ENCODE measurements at regions not wholly inside any gene's neighbourhood (a gene's known extent, or its start where the extent isn't known, plus 50 kb on each side); places are given as distances from the start of the nearest gene placed in this dataset.
"Not testable (repeated sequence)": the region's sequence is repeated elsewhere in the genome, so short reads cannot be mapped to it uniquely, and the experiment has no call there.

DNA sequence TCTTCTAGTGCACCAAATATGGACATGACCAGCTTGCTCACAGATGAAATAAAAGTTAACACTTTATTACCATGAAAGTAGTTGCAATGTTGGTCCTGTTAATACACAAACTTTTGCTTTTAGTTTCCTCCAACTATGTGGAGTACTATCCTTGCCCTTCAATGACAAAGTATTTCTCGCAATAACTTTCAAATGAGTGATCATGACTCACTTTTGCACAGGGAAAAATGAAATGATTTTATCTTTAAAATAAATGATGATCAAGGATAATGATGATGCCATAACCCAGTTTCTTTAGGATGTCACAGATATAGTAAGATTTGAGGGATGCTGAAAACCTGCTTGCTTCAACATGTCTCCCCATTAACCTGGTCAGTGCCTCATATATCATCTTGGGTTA lies 254.0 kb upstream of the KITLG start:
- CTCF ChIA-PET: no interaction called here
- H3K36me3 Mint-ChIP-seq (ENCODE audit: low read depth): no peaks in the 10 kb centered on the region
- no peaks in the 10 kb centered on the region for H3K9me3 Mint-ChIP-seq
- no peaks in the 10 kb centered on the region for H3K27me3 Mint-ChIP-seq
- H3K4me3 Mint-ChIP-seq: no peak overlapping the region
- DNase-seq: no peak
- H3K27ac Mint-ChIP-seq: no peak overlapping the region
- POLR2A ChIA-PET: no interaction called here
- H3K4me1 Mint-ChIP-seq: no peaks in the 10 kb centered on the region

DNA sequence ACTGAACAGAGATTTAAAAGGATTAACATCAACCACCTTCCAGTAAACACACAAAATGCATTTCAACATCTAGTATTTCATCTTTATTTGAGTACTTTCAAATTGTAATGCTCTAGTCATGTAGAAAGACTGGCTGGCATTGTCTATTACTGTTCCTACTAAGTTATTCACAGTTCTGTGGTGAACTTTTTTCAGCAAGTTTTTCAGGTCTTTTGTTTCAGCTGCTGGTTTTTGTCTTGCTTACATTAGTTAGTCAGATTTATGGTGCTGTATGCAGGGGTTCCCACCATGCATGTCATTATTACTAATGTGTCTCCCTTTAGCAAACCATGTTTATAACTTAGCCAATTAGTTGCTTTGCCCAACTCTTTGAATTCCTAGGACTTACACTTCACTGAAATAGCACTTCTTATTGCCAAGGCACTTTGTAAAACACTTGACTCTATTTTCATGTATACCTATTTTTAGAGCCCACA lies 253.4 kb upstream of the KITLG start:
- no peaks in the 10 kb centered on the region for H3K36me3 Mint-ChIP-seq (ENCODE audit: low read depth)
- POLR2A ChIA-PET: no interaction called here
- no peak overlapping the region for H3K4me3 Mint-ChIP-seq
- no peak for DNase-seq
- no peak overlapping the region for H3K27ac Mint-ChIP-seq
- CTCF ChIA-PET: no interaction called here
- H3K4me1 Mint-ChIP-seq: no peaks in the 10 kb centered on the region
- H3K9me3 Mint-ChIP-seq: no peaks in the 10 kb centered on the region
- H3K27me3 Mint-ChIP-seq: no peaks in the 10 kb centered on the region

DNA sequence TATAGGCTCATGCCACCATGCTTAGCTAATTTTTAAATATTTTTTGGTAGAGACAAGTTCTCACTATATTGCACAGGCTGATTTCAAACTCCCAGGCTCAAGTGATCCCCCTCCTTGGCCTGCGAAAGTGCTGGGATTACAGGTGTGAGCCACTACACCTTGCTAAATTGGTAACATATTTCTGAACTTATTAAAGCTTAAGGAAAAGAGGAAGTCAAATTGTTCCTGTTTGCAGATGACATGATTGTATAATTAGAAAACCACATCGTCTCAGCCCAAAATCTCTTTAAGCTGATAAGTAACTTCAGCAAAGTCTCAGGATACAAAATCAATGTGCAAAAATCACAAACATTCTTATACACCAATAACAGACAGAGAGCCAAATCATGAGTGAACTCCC lies 248.3 kb upstream of the KITLG start:
- H3K36me3 Mint-ChIP-seq (ENCODE audit: low read depth); H3K9me3 Mint-ChIP-seq; H3K27me3 Mint-ChIP-seq; DNase-seq; POLR2A ChIA-PET; H3K4me1 Mint-ChIP-seq; H3K27ac Mint-ChIP-seq; CTCF ChIA-PET; H3K4me3 Mint-ChIP-seq: not testable (repeated sequence)

DNA sequence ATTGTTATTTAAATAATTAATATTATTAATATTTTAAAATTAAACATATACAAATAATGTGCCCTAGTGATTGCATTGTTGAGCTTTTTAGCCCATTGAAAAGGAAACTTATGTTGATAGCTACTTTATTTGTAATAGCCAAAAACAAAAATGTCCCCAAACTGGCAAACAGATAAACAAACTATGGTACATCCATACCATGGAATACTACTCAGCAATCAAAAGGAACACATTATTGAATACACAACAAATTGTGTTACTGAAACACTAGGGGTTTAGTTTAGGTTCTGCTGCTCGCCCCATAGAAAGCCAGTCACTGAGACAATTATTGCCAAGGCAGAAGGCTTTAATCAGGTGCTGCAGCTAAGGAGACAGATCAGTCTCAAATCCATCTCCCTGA lies 239.7 kb upstream of the KITLG start:
- DNase-seq: no peak
- POLR2A ChIA-PET: no interaction called here
- Mint-ChIP-seq H3K27ac (no peak overlapping the region), H3K27me3 (no peaks in the 10 kb centered on the region), H3K4me3 (no peak overlapping the region), H3K36me3 (ENCODE audit: low read depth) (no peaks in the 10 kb centered on the region), H3K9me3 (no peaks in the 10 kb centered on the region), H3K4me1 (no peaks in the 10 kb centered on the region)
- CTCF ChIA-PET: no interaction called here

DNA sequence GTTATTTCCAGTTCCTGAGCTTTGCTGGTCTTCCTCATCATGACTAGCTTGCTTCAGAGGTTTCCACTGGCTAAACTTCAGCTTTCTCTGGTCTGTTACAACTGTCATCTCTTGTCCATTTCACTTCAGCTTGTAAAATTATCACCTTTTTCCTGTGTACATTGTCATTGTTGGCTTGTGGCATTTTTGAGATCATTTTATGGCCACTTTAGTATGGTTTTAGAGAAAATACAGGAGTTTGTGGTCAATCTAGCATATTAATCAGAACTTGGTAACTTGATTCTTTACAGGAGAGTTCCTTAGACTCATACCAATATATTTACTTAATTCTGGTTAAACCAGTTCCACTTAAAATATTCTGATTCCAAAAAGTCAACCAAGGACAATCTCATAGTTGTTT lies 235.9 kb upstream of the KITLG start:
- Mint-ChIP-seq H3K4me3 (no peak overlapping the region), H3K27me3 (no peaks in the 10 kb centered on the region), H3K9me3 (no peaks in the 10 kb centered on the region), H3K4me1 (no peaks in the 10 kb centered on the region), H3K36me3 (ENCODE audit: low read depth) (no peaks in the 10 kb centered on the region), H3K27ac (no peak overlapping the region)
- ChIA-PET POLR2A (no interaction called here), CTCF (no interaction called here)
- no peak for DNase-seq

DNA sequence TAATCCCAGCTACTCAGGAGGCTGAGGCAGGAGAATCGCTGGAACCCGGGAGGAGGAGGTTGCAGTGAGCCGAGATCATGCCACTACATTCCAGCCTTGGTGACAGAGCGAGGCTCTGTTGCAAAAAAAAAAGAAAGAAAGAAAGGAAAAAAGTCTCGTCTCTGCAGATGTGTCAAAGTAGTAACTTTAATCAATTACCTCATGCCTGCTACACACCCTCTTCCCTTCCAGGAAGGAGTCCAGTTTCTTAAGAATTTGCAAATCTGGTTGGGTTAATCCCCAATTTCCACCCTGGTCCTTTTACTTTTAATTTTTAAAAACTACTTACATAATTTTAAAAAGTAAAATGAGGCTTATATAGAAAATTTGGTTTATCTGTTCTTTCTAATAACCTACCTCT lies 234.5 kb upstream of the KITLG start:
- no peak for DNase-seq
- no peaks in the 10 kb centered on the region for H3K27me3 Mint-ChIP-seq
- H3K36me3 Mint-ChIP-seq (ENCODE audit: low read depth): no peaks in the 10 kb centered on the region
- H3K4me1 Mint-ChIP-seq: no peaks in the 10 kb centered on the region
- no peak overlapping the region for H3K4me3 Mint-ChIP-seq
- CTCF ChIA-PET: no interaction called here
- H3K27ac Mint-ChIP-seq: no peak overlapping the region
- POLR2A ChIA-PET: no interaction called here
- H3K9me3 Mint-ChIP-seq: no peaks in the 10 kb centered on the region

DNA sequence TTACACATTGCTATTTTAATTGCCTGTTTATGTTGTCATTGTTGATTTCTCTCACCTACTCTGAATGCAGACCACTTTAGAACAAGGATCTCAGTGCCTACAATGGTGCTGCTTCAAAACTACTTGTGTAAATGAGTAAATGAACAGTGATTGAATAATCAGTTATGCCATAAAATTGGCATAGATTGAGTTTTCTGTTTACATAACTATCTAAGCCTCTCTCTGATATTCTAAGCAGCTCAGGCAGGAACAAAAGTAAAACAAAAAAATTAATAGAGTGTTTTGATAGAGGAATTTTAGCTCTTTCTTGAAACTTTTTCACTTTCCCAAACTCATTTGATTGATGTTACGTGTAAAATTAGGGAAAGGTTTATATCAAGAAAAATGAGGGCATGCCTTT lies 232.3 kb upstream of the KITLG start:
- Mint-ChIP-seq H3K4me3 (no peak overlapping the region), H3K27me3 (no peaks in the 10 kb centered on the region), H3K9me3 (no peaks in the 10 kb centered on the region), H3K4me1 (no peaks in the 10 kb centered on the region), H3K27ac (no peak overlapping the region), H3K36me3 (ENCODE audit: low read depth) (no peaks in the 10 kb centered on the region)
- CTCF ChIA-PET: no interaction called here
- POLR2A ChIA-PET: no interaction called here
- no peak for DNase-seq

DNA sequence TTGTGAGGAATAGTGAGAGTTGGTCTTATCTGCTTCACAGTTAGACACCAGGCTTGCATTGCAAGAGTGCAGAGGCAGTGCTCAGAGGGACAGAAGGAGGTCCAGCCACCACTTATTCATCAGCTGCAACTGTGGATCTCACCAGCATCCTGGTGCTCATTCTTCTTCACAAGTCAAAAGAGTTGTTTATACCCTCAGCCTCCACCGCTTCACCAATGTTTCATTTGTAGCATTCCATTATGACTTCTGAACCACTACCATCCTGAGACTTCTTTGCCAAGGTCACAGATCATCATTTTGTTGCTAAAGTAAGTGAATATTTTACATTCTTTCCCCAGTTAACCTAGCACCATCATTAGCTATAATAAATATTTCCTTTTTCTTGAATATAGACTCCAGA lies 230.5 kb upstream of the KITLG start:
- no peak overlapping the region for H3K4me3 Mint-ChIP-seq
- H3K27ac Mint-ChIP-seq: no peak overlapping the region

DNA sequence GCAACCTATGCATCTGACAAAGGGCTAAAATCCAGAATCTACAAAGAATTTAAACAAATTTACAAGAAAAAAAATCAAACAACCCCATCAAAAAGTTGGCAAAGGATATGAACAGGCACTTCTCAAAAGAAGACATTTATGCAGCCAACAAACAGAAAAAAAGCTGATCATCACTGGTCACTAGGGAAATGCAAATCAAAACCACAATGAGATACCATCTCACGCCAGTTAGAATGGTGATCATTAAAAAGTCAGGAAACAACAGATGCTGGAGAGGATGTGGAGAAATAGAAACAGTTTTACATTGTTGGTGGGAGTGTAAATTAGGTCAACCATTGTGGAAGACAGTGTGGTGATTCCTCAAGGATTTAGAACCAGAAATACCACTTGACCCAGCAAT lies 229.6 kb upstream of the KITLG start:
- H3K36me3 Mint-ChIP-seq (ENCODE audit: low read depth); H3K27me3 Mint-ChIP-seq; POLR2A ChIA-PET; H3K27ac Mint-ChIP-seq; H3K4me3 Mint-ChIP-seq; H3K9me3 Mint-ChIP-seq; CTCF ChIA-PET; H3K4me1 Mint-ChIP-seq; DNase-seq: not testable (repeated sequence)

More for the DNA sequence above, 230.5 kb upstream of the KITLG start:
- no peaks in the 10 kb centered on the region for H3K9me3 Mint-ChIP-seq
- H3K4me1 Mint-ChIP-seq: no peaks in the 10 kb centered on the region
- no peak for DNase-seq
- H3K36me3 Mint-ChIP-seq (ENCODE audit: low read depth): no peaks in the 10 kb centered on the region
- ChIA-PET CTCF (no interaction called here), POLR2A (no interaction called here)
- no peaks in the 10 kb centered on the region for H3K27me3 Mint-ChIP-seq

DNA sequence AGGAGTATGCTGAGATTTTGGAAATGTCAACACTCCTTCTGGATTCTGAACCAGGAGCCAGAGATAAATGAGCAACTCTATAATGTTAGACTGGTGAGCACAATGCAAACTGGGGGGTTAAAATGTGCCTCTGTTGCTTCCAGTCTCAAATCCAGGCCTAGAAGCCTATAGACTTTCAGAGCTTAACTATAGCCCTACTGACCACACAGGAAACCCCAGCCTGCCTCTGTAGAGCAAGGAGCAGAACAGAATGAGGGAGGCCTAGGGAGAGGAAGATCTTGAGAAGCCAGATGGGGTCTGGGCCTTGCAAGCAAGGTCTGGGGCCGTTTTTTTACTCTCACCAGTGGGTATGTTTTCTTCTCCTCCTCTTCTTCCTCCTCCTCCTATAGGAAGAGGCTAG lies 225.4 kb upstream of the KITLG start:
- no peak for DNase-seq
- Mint-ChIP-seq H3K4me1 (no peaks in the 10 kb centered on the region), H3K9me3 (no peaks in the 10 kb centered on the region), H3K4me3 (no peak overlapping the region), H3K36me3 (ENCODE audit: low read depth) (no peaks in the 10 kb centered on the region), H3K27me3 (no peaks in the 10 kb centered on the region), H3K27ac (no peak overlapping the region)
- ChIA-PET POLR2A (no interaction called here), CTCF (no interaction called here)

DNA sequence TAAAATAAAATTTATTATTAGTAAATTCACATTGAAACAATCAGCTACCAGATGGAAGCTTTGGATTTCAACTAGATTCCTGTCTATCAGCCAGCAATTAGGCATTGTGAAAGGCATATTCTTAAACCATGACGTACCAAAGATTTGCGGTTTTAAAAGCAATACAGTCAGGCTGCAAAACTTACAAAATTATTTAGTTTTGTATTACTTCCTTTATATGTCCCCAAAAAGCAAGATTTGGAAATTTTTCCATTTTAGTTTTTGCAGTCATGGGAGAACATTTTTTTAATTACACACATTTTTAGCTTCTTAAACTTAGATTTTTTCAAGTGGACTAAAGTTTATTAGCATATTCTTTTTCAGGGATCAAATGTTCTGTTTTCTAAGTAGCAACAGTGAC lies 225.0 kb upstream of the KITLG start:
- H3K4me1 Mint-ChIP-seq: no peaks in the 10 kb centered on the region
- no peak for DNase-seq
- no peak overlapping the region for H3K27ac Mint-ChIP-seq
- H3K36me3 Mint-ChIP-seq (ENCODE audit: low read depth): no peaks in the 10 kb centered on the region
- no peak overlapping the region for H3K4me3 Mint-ChIP-seq
- ChIA-PET CTCF (no interaction called here), POLR2A (no interaction called here)
- no peaks in the 10 kb centered on the region for H3K27me3 Mint-ChIP-seq
- no peaks in the 10 kb centered on the region for H3K9me3 Mint-ChIP-seq

DNA sequence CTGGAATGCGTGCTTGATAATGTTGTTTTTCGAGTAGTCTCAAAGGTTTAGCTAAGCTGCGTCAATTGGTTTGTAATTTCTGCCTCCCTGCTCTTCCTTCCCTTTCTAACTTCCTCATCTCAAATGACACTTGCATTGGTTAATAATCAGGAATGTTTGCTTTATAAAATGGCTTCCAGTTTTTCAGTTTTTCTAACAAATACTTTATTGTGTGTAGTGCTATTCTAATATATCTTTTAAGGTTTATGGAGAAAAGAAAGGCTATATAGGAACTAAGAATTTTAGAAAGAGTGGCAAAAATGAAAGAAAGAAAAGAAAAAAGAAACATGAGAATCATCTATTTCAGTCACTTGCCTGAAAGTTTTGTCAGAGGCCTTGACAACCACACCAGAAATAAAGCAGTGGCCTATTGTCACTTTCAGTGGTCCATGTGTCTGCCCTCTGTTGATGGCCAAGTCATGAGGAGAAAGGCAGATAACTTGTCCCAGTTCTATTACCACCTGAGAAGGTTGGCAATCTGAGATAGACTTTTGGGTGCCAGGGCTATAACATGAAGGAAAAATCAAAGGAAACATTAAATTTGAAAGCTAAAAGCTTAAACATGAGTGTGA lies 221.9 kb upstream of the KITLG start:
- Mint-ChIP-seq H3K4me3 (no peak overlapping the region), H3K27me3 (no peaks in the 10 kb centered on the region), H3K27ac (no peak overlapping the region), H3K36me3 (ENCODE audit: low read depth) (no peaks in the 10 kb centered on the region), H3K4me1 (no peaks in the 10 kb centered on the region), H3K9me3 (peaks cover 2% of the 10 kb centered on the region)
- DNase-seq: no peak
- ChIA-PET CTCF (no interaction called here), POLR2A (no interaction called here)

DNA sequence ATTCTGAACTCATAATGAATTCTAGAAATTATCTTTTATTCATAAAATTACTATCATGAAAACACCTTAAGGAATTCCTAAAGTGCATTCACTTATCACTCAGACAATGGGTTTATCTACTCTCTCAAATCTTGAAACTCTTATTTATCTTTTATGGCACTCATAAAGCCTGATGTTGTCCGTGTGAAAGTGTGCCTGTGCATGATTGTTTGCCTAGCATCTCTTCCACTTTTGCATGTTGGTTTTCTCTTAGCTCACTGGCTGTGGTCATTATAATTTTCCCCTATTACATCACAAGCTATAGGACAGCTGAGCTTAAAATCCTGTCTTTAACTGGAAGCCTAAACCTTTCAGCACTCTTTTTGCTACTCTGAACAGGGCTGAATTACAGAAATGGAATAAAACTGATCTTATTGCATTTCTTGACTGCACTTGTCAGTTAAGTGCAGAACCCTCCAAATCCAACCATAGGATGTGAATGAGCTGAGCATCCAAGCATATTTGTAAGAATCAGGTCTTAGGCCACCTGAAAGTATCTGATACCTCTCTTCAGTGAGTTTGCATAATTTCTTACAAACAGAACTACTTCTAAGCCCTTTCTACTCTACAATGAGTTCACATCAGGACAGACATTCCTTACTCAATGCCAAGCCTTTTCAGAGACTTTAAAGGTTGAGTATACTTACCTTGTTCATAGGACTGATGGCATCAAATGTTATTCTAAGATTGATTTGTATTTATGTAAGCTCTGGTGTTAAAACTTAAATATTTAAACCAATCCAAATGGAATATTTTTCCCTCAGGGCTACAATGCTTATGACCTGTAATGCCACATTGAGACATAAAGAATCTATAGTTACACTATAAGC lies 221.2 kb upstream of the KITLG start:
- CTCF ChIA-PET: no interaction called here
- no peak overlapping the region for H3K27ac Mint-ChIP-seq
- peaks cover 2% of the 10 kb centered on the region for H3K9me3 Mint-ChIP-seq
- POLR2A ChIA-PET: no interaction called here
- DNase-seq: no peak
- H3K4me1 Mint-ChIP-seq: no peaks in the 10 kb centered on the region
- no peaks in the 10 kb centered on the region for H3K27me3 Mint-ChIP-seq
- H3K36me3 Mint-ChIP-seq (ENCODE audit: low read depth): no peaks in the 10 kb centered on the region
- H3K4me3 Mint-ChIP-seq: no peak overlapping the region

DNA sequence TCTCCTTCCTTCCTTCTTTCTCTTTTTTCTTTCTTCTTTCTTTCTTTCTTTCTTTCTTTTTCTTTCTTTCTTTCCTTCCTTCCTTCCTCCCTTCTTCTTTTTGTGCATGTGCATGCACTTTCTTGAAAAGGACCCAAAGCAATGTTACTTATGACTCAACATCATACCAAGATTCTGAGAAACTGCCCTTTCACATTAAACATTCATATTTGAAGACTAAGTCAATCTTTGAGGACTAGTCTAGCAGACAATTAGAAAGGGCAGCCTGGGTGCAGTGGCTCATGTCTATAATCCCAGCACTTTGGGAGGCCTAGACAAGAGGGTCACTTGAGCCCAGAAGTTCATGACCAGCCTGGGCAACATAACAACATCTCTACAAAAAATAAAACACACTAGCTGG lies 212.8 kb upstream of the KITLG start:
- POLR2A ChIA-PET: no interaction called here
- H3K4me1 Mint-ChIP-seq: no peaks in the 10 kb centered on the region
- no peaks in the 10 kb centered on the region for H3K36me3 Mint-ChIP-seq (ENCODE audit: low read depth)
- no peak overlapping the region for H3K4me3 Mint-ChIP-seq
- CTCF ChIA-PET: no interaction called here
- no peak overlapping the region for H3K27ac Mint-ChIP-seq
- H3K27me3 Mint-ChIP-seq: no peaks in the 10 kb centered on the region
- H3K9me3 Mint-ChIP-seq: peaks cover 16% of the 10 kb centered on the region
- no peak for DNase-seq

Measured in activated CD4-positive, alpha-beta memory T cell treated with anti-CD3 and anti-CD28 coated beads, Interleukin-2, amount 10 ng/mL, durations not matched to agents 7 days and 5 days (primary cell).